ENCODE measurements at regions not wholly inside any gene's neighbourhood (a gene's known extent, or its start where the extent isn't known, plus 50 kb on each side); places are given as distances from the start of the nearest gene placed in this dataset.

GRCh38 chr10:123536176-123536845 is 129.8 kb upstream of the GPR26 start:
- no peaks in the 10 kb centered on the region for H3K9me1 ChIP-seq (replicated peaks; ENCODE audit: control insufficient read depth, extremely low read depth, insufficient read depth, low read length)
- dilution Hi-C loops (cut with MboI; ENCODE audit: extremely low pct_ligation_motif_present, low sequenced_read_pairs) (no loop called here), intact Hi-C loops (cut with micrococcal nuclease) (no loop called here)
- ChIA-PET CTCF (no interaction called here), POLR2A (no interaction called here)
- H3K79me2 ChIP-seq (ENCODE audit: control insufficient read depth, insufficient read depth, low read length): no peaks in the 10 kb centered on the region
- no peaks in the 10 kb centered on the region for H3K9me3 ChIP-seq (replicated peaks; ENCODE audit: control insufficient read depth, insufficient read depth, low read length)
- H3K9ac ChIP-seq (replicated peaks; ENCODE audit: extremely low read depth, insufficient read depth, low read length): no peak overlapping the region
- no peaks in the 10 kb centered on the region for H3K36me3 ChIP-seq (ENCODE audit: control insufficient read depth in 2 of 2, extremely low read depth in 1 of 2, insufficient read depth in 2 of 2, low read length in 2 of 2)
- no peaks in the 10 kb centered on the region for H3K27me3 ChIP-seq (ENCODE audit: control insufficient read depth in 2 of 2, insufficient read depth in 2 of 2, low read length in 2 of 2)
- no peak overlapping the region for H3K4me2 ChIP-seq (ENCODE audit: insufficient read depth, low read length)
- TF ChIP-seq POLR2A (IDR thresholded peaks at IDR 0.05; ENCODE audit: low read depth, low read length): no peak
- no peak for TF ChIP-seq POLR2AphosphoS5 (IDR thresholded peaks at IDR 0.05; ENCODE audit: insufficient read depth, low read depth, low read length)
- TF ChIP-seq JUN (IDR thresholded peaks at IDR 0.05; ENCODE audit: borderline replicate concordance, insufficient read depth, insufficient read length, low read depth): no peak
- TF ChIP-seq GATA2 (IDR thresholded peaks at IDR 0.05; ENCODE audit: insufficient read depth, insufficient read length, low read depth, low read length): no peak
- TF ChIP-seq EZH2 (IDR thresholded peaks at IDR 0.05; ENCODE audit: borderline replicate concordance, low read depth, low read length, severe bottlenecking): no peak
- no peak for TF ChIP-seq MYC (IDR thresholded peaks at IDR 0.05; ENCODE audit: low read depth, low read length)
- TF ChIP-seq FOS (IDR thresholded peaks at IDR 0.05; ENCODE audit: borderline replicate concordance, insufficient read depth, low read length): no peak
- no peak for TF ChIP-seq MAX (IDR thresholded peaks at IDR 0.05; ENCODE audit: insufficient read depth, insufficient read length)
- no peak for TF ChIP-seq CTCF (IDR thresholded peaks at IDR 0.05; ENCODE audit: extremely low read depth in 1 of 2, insufficient read depth in 1 of 2, low read depth in 1 of 2, low read length in 2 of 2)
- FAIRE-seq (no peak), DNase-seq (ENCODE audit: low read depth, low spot score) (no peak)
- no peak overlapping the region for H3K4me3 ChIP-seq (replicated peaks in 1 of 3; ENCODE audit: insufficient read depth in 1 of 3, low read depth in 1 of 3, low read length in 3 of 3)
- H3K4me1 ChIP-seq (ENCODE audit: control insufficient read depth, extremely low read depth, insufficient read depth, low read length): no peaks in the 10 kb centered on the region
- H3K27ac ChIP-seq (ENCODE audit: insufficient read depth, low read depth, low read length): no peak overlapping the region
- no peak overlapping the region for H2AFZ ChIP-seq (ENCODE audit: low read depth, low read length)
- BruUV-seq (replicated peaks): no TSS peak
- H4K20me1 ChIP-seq (replicated peaks; ENCODE audit: control insufficient read depth, extremely low read depth, insufficient read depth, low read length): no peaks in the 10 kb centered on the region
